ENCODE measurements at regions not wholly inside any gene's neighbourhood (a gene's known extent, or its start where the extent isn't known, plus 50 kb on each side); places are given as distances from the start of the nearest gene placed in this dataset.

- no peaks in the 10 kb centered on the region for H3K79me2 ChIP-seq (ENCODE audit: low read length)
- H3K27me3 ChIP-seq (ENCODE audit: low read depth, low read length): no peaks in the 10 kb centered on the region
- H2AFZ ChIP-seq (ENCODE audit: low read depth, low read length): no peak overlapping the region
- no peak overlapping the region for H3K27ac ChIP-seq (ENCODE audit: low read length)
- H4K20me1 ChIP-seq (ENCODE audit: insufficient read depth, low read length): no peaks in the 10 kb centered on the region
- H3K36me3 ChIP-seq (replicated peaks; ENCODE audit: low read depth, low read length): no peaks in the 10 kb centered on the region
- TF ChIP-seq, protein P1, sequence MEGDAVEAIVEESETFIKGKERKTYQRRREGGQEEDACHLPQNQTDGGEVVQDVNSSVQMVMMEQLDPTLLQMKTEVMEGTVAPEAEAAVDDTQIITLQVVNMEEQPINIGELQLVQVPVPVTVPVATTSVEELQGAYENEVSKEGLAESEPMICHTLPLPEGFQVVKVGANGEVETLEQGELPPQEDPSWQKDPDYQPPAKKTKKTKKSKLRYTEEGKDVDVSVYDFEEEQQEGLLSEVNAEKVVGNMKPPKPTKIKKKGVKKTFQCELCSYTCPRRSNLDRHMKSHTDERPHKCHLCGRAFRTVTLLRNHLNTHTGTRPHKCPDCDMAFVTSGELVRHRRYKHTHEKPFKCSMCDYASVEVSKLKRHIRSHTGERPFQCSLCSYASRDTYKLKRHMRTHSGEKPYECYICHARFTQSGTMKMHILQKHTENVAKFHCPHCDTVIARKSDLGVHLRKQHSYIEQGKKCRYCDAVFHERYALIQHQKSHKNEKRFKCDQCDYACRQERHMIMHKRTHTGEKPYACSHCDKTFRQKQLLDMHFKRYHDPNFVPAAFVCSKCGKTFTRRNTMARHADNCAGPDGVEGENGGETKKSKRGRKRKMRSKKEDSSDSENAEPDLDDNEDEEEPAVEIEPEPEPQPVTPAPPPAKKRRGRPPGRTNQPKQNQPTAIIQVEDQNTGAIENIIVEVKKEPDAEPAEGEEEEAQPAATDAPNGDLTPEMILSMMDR (IDR thresholded peaks at IDR 0.05; ENCODE audit: low read depth, low read length): no peak
- TF ChIP-seq EZH2phosphoT487 (IDR thresholded peaks at IDR 0.05; ENCODE audit: low read depth): no peak
- no peak overlapping the region for H3K4me2 ChIP-seq (ENCODE audit: low read length)
- no peak overlapping the region for H3K4me3 ChIP-seq (ENCODE audit: low read length)
- H3K9ac ChIP-seq (ENCODE audit: low read length): no peak overlapping the region
- no peaks in the 10 kb centered on the region for H3K9me3 ChIP-seq (ENCODE audit: insufficient read depth, low read length)
- no peaks in the 10 kb centered on the region for H3K4me1 ChIP-seq (ENCODE audit: low read length)
These were observed 203.1 kb downstream of the ETNK1 start for GRCh38 chr12:22828066-22828465.

DNA sequence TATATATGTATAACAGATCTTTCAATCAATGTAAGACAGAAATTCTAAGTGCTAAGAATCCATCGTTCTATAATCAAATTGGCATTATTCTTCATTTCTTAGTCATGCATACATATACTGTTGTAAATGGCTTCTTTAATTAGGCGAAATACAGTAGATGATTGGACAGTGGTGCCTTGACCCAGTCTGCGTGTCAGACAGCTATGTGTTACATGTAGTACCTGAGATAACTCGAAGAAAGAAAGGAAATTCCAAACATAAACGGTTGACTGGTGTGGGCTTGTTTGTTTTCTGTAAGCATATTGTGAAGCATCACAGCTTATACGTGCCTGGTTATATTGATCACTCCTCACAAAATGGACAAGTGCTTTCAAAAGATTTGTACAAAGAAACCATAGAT is 210.5 kb downstream of the ETNK1 start:
- Histone ChIP-seq H3K79me2 (ENCODE audit: low read length) (no peaks in the 10 kb centered on the region), H3K4me1 (ENCODE audit: low read length) (no peaks in the 10 kb centered on the region), H3K9ac (ENCODE audit: low read length) (no peak overlapping the region), H4K20me1 (ENCODE audit: insufficient read depth, low read length) (no peaks in the 10 kb centered on the region), H3K36me3 (replicated peaks; ENCODE audit: low read depth, low read length) (no peaks in the 10 kb centered on the region), H3K27ac (ENCODE audit: low read length) (no peak overlapping the region), H3K9me3 (ENCODE audit: insufficient read depth, low read length) (no peaks in the 10 kb centered on the region), H2AFZ (ENCODE audit: low read depth, low read length) (no peak overlapping the region), H3K27me3 (ENCODE audit: low read depth, low read length) (no peaks in the 10 kb centered on the region), H3K4me3 (ENCODE audit: low read length) (no peak overlapping the region), H3K4me2 (ENCODE audit: low read length) (no peak overlapping the region)
- TF ChIP-seq, protein P1 (IDR thresholded peaks at IDR 0.05; ENCODE audit: low read depth, low read length): no peak
- TF ChIP-seq EZH2phosphoT487 (IDR thresholded peaks at IDR 0.05; ENCODE audit: low read depth): no peak

DNA sequence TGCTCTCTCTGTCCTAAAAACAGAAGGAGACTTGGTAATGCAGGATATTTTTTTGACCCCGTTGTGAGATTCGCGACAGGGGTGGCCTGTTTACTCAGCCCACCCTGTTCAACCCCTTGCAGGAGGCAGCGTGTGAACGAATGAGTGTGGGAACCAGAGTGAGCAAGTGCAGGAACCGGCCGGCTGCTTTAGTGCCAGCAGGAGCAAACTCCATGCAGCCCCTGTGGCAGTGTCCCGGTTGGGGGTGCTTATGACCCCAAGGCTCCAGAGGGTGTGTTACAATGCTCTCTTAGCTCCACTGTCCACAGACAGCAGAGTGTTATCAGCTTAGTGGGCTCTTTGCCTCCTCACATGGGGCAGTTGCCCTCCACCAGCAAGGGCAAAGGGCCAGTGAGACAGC is 225.2 kb downstream of the ETNK1 start:
- Histone ChIP-seq H3K27ac (ENCODE audit: low read length) (no peak overlapping the region), H3K27me3 (ENCODE audit: low read depth, low read length) (peaks cover 19% of the 10 kb centered on the region), H3K4me2 (ENCODE audit: low read length) (no peak overlapping the region), H3K9ac (ENCODE audit: low read length) (no peak overlapping the region), H3K9me3 (ENCODE audit: insufficient read depth, low read length) (no peaks in the 10 kb centered on the region), H3K36me3 (replicated peaks; ENCODE audit: low read depth, low read length) (no peaks in the 10 kb centered on the region), H3K4me1 (ENCODE audit: low read length) (0 out of 2 replicates have a peak, but pooled peaks cover 3% of the 10 kb centered on the region), H3K79me2 (ENCODE audit: low read length) (no peaks in the 10 kb centered on the region), H4K20me1 (ENCODE audit: insufficient read depth, low read length) (no peaks in the 10 kb centered on the region), H2AFZ (ENCODE audit: low read depth, low read length) (no peak overlapping the region), H3K4me3 (ENCODE audit: low read length) (no peak overlapping the region)
- TF ChIP-seq, protein P1 (IDR thresholded peaks at IDR 0.05; ENCODE audit: low read depth, low read length): no peak
- TF ChIP-seq EZH2phosphoT487 (IDR thresholded peaks at IDR 0.05; ENCODE audit: low read depth): no peak

DNA sequence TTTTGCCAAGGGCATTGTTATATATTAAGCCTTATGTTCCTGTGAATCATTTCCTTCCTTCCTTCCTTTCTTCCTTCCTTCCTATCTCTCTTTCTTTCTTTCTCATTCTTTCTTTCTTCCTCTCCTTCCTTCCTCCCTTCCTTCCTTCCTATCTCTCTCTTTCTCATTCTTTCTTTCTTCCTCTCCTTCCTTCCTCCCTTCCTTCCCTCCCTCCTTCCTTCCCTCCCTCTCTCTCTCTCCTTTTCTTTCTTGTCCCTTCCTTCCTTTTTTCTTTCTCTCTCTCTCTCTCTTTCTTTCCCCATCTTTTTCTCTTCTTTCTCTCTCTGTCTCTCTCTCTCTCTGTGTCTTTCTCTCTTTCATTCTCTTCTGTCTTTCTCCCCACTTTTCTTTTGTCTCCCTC is 226.6 kb downstream of the ETNK1 start:
- Histone ChIP-seq H3K9ac (ENCODE audit: low read length) (no peak overlapping the region), H2AFZ (ENCODE audit: low read depth, low read length) (no peak overlapping the region), H3K79me2 (ENCODE audit: low read length) (no peaks in the 10 kb centered on the region), H3K4me1 (ENCODE audit: low read length) (0 out of 2 replicates have a peak, but pooled peaks cover 6% of the 10 kb centered on the region), H3K4me2 (ENCODE audit: low read length) (no peak overlapping the region), H3K27ac (ENCODE audit: low read length) (no peak overlapping the region), H4K20me1 (ENCODE audit: insufficient read depth, low read length) (no peaks in the 10 kb centered on the region), H3K27me3 (ENCODE audit: low read depth, low read length) (peaks cover 22% of the 10 kb centered on the region), H3K36me3 (replicated peaks; ENCODE audit: low read depth, low read length) (no peaks in the 10 kb centered on the region), H3K4me3 (ENCODE audit: low read length) (no peak overlapping the region), H3K9me3 (ENCODE audit: insufficient read depth, low read length) (no peaks in the 10 kb centered on the region)
- TF ChIP-seq, protein P1 (IDR thresholded peaks at IDR 0.05; ENCODE audit: low read depth, low read length): no peak
- no peak for TF ChIP-seq EZH2phosphoT487 (IDR thresholded peaks at IDR 0.05; ENCODE audit: low read depth)
